ENCODE measurements at regions not wholly inside any gene's neighbourhood (a gene's known extent, or its start where the extent isn't known, plus 50 kb on each side); places are given as distances from the start of the nearest gene placed in this dataset.

DNA sequence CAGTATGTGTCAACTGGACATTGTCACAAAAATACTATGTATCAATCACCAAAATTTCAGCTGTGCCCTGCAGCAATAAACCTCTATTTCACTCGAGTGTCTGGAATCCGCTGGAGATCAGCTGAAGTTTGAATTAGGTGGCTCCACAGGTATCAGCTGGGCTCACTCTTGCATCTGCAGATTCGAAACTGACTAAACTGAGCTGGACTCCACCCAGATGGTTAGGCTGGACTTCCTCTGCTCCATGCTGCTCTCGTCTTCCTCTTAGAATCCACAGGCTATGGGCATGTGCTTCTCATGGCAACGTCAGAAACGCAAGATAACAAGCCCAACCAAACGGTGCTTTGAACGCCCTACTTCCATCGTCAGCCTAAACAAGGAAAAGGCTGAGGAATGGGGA lies 565.3 kb upstream of the ROBO2 start:
- Histone ChIP-seq H3K36me3 (ENCODE audit: insufficient read depth) (no peaks in the 10 kb centered on the region), H3K4me1 (ENCODE audit: low read depth, poor library complexity, severe bottlenecking) (no peaks in the 10 kb centered on the region), H2AFZ (ENCODE audit: low read depth) (no peak overlapping the region; the same call in 1 of the 2 replicates), H4K20me1 (ENCODE audit: insufficient read depth) (no peaks in the 10 kb centered on the region), H3K27me3 (ENCODE audit: insufficient read depth, low read depth) (no peaks in the 10 kb centered on the region), H3K79me2 (ENCODE audit: insufficient read depth, low read depth) (no peaks in the 10 kb centered on the region), H3K4me2 (no peak overlapping the region), H3K4me3 (IDR thresholded peaks at IDR 0.05; ENCODE audit: insufficient read depth, low read depth, low read length) (no peak overlapping the region), H3K9ac (no peak overlapping the region), H3K27ac (no peak overlapping the region)
- no peak for TF ChIP-seq CTCF (conservative IDR thresholded peaks at IDR 0.05; ENCODE audit: low read depth, low read length)

DNA sequence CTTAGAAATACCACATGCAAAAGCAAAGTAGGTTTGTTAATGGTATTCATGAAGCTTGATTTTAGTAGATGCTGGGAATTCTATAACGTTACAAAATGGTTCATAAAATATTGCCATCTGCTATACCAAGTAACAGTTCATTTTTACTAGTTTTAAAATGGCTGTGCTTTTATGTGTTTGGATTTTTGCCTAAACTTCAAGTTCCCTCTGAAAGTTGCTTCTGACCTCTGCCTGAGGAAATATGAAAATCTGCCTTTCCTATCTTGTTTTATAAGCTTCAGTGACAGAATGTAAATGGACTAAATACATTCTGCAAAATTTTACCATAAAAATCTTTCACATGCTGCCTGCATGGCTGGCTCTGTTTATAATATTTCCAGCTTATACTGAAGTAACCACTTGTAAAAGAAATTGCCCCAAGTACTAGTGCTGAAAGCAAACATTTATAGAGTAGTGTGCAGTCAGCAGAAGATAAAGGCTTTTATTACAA lies 560.7 kb upstream of the ROBO2 start:
- Histone ChIP-seq H3K9ac (no peak overlapping the region), H3K27me3 (ENCODE audit: insufficient read depth, low read depth) (no peaks in the 10 kb centered on the region), H3K27ac (no peak overlapping the region), H3K79me2 (ENCODE audit: insufficient read depth, low read depth) (no peaks in the 10 kb centered on the region), H2AFZ (ENCODE audit: low read depth) (no peak overlapping the region), H3K4me1 (ENCODE audit: low read depth, poor library complexity, severe bottlenecking) (no peaks in the 10 kb centered on the region), H3K4me3 (IDR thresholded peaks at IDR 0.05; ENCODE audit: insufficient read depth, low read depth, low read length) (no peak overlapping the region), H3K36me3 (ENCODE audit: insufficient read depth) (no peaks in the 10 kb centered on the region), H4K20me1 (ENCODE audit: insufficient read depth) (no peaks in the 10 kb centered on the region), H3K4me2 (no peak overlapping the region)
- TF ChIP-seq CTCF (conservative IDR thresholded peaks at IDR 0.05; ENCODE audit: low read depth, low read length): no peak

- Histone ChIP-seq H4K20me1 (ENCODE audit: insufficient read depth) (no peaks in the 10 kb centered on the region), H3K27ac (no peak overlapping the region), H3K4me1 (ENCODE audit: low read depth, poor library complexity, severe bottlenecking) (no peaks in the 10 kb centered on the region), H3K36me3 (ENCODE audit: insufficient read depth) (no peaks in the 10 kb centered on the region), H3K27me3 (ENCODE audit: insufficient read depth, low read depth) (no peaks in the 10 kb centered on the region), H2AFZ (ENCODE audit: low read depth) (no peak overlapping the region), H3K4me2 (no peak overlapping the region), H3K9ac (no peak overlapping the region), H3K79me2 (ENCODE audit: insufficient read depth, low read depth) (no peaks in the 10 kb centered on the region), H3K4me3 (IDR thresholded peaks at IDR 0.05; ENCODE audit: insufficient read depth, low read depth, low read length) (no peak overlapping the region)
- no peak for TF ChIP-seq CTCF (conservative IDR thresholded peaks at IDR 0.05; ENCODE audit: low read depth, low read length)
These were observed 557.4 kb upstream of the ROBO2 start for GRCh38 chr3:76482510-76482909.

GRCh38 chr3:76487446-76487845 lies 552.5 kb upstream of the ROBO2 start:
- H4K20me1 ChIP-seq (ENCODE audit: insufficient read depth): no peaks in the 10 kb centered on the region
- H3K36me3 ChIP-seq (ENCODE audit: insufficient read depth): no peaks in the 10 kb centered on the region
- no peak overlapping the region for H3K27ac ChIP-seq
- H3K27me3 ChIP-seq (ENCODE audit: insufficient read depth, low read depth): no peaks in the 10 kb centered on the region
- H3K4me2 ChIP-seq: no peak overlapping the region
- TF ChIP-seq CTCF (conservative IDR thresholded peaks at IDR 0.05; ENCODE audit: low read depth, low read length): no peak
- no peak overlapping the region for H3K4me3 ChIP-seq (IDR thresholded peaks at IDR 0.05; ENCODE audit: insufficient read depth, low read depth, low read length)
- no peak overlapping the region for H3K9ac ChIP-seq
- no peaks in the 10 kb centered on the region for H3K79me2 ChIP-seq (ENCODE audit: insufficient read depth, low read depth)
- no peak overlapping the region for H2AFZ ChIP-seq (ENCODE audit: low read depth)
- H3K4me1 ChIP-seq (ENCODE audit: low read depth, poor library complexity, severe bottlenecking): no peaks in the 10 kb centered on the region
